NCI-H524 (cell line): ENCODE measurements at regions not wholly inside any gene's neighbourhood (a gene's known extent, or its start where the extent isn't known, plus 50 kb on each side); places are given as distances from the start of the nearest gene placed in this dataset.
"Not testable (repeated sequence)": the region's sequence is repeated elsewhere in the genome, so short reads cannot be mapped to it uniquely, and the experiment has no call there.

ENCODE experiments used
- DNase-seq, 2 experiments: peaks; one replicate each; lab custom pipeline; 2025; lab: John Stamatoyannopoulos, UW

DNA sequence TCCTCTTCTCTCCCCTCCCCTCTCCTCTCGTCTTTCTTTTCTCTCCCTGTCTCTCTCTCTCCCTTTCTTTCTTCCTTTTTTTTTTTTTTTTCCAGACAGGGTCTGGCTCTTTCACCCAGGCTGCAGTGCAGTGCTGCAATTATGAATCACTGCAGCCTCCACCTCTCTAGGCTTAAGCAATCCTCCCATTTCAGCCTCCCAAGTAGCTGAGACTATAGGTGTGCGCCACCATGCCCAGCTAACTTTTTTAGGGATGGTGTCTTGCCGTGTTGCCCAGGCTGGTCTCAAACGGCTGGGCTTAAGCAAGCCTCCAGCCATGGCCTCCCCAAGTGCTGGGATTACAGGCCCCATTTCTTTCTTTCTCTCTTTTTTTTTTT lies 59.9 kb upstream of the NCOA3 start:
- DNase-seq = no peak

DNA sequence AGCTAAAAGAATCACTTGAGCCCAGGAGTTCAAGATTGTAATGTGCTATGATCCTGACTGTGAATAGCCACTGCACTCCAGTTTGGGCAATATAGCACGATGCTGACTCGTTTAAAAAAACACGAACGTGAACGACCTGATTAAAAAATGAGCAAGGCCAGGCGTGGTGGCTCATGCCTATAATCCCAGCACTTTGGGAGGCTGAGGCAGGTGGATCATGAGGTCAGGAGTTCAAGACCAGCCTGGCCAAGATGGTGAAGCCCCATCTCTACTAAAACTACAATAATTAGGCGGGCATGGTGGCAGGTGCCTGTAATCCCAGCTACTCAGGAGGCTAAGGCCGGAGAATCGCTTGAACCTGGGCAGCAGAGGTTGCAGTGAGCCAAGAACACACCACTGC lies 58.6 kb upstream of the NCOA3 start:
- not testable (repeated sequence) for DNase-seq

DNA sequence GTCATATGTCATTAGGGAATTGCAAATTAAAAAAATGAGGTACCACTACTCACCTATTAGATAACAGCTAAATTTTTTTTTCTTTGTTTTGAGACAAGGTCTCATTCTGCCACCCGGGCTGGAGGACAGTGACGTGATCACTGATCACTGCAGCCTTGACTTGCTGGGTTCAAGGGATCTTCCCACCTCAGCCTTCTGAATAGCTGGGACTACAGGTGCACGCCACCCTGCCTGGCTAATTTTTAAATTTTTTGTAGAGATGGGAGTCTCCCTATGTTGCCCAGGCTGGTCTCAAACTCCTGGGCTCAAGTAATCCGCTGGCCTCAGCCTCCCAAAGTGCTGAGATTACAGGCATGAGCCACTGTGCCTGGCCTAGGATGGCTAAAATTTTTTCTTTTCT lies 57.1 kb upstream of the NCOA3 start:
- no peak for DNase-seq

DNA sequence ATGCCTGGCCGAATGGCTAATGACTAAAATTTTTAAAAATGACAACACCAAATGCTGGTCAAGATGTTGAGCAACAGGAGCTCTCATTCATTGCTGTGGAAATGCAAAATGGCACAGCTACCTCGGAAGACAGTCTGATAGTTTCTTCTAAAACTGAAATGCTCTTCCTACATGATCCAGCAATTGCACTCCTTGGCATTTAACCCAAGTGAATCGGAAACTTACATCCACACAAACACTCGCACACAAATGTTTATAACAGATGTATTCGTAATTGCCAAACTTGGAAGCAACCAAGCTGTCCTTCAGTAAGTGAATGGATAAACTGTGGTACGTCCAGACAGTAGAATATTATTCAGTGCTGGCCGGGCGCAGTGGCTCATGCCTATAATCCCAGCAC lies 56.4 kb upstream of the NCOA3 start:
- DNase-seq = no peak

DNA sequence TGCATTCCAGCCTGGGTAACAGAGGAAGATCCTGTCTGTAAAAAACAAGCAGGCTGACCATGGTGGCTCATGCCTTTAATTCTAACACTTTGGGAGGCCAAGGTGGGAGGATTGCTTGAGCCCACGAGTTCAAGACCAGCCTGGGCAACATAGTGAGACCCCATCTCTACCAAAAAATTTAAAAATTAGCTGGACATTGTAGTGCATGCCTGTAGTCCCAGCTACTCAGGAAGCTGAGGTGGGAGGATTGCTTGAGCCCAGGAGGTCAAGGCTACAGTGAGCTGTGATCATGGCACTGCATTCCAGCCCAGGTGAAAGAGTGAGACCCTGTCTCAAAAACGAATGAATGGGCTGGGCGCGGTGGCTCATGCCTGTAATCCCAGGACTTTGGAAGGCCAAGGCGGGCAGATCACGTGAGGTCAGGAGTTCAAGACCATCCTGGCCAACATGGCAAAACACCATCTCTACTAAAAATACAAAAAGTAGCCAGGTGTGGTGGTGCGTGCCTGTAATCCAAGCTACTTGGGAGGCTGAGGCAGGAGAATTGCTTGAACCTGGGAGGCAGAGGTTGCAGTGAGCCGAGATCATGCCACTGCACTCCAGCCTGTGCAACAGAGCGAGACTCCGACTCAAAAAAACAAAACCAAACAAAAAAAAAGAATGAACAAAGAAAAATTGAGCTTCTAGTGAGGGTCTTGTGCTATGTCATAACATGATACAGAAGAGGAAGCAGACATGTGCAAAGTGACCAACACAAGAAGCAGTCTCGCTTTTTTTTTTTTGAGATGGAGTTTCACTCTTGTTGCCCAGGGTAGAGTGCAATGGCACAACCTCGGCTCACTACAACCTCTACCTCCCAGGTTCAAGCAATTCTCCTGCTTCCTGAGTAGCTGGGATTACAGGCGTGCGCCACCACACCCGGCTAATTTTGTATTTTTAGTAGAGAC lies 54.1 kb upstream of the NCOA3 start:
- DNase-seq = not testable (repeated sequence)

DNA sequence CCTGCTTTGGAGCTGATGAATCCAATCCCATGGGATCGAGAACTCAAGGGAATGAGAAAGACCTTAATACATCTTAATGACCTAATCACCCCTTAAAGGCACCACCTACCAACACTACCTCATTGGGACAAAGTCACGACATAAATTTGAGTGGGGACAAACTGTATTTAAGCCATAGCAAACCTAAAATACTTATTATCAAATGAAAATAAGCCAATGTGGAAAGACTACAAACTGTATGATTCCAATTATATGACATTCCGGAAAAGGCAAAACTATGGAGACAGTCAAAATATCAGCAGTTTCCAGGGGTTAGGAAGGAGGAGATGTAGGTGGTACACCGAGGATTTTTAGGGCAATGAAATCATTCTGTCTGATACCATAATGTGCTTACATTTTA lies 53.3 kb upstream of the NCOA3 start:
- no peak for DNase-seq

GRCh38 chr20:47451602-47451904 lies 50.1 kb upstream of the NCOA3 start:
- DNase-seq = no peak
